ELR (cell line): ENCODE measurements at regions not wholly inside any gene's neighbourhood (a gene's known extent, or its start where the extent isn't known, plus 50 kb on each side); places are given as distances from the start of the nearest gene placed in this dataset.

Source experiments
- DNase-seq: peaks from one replicate; pipeline ENCODE4 v3.0.0-alpha.2; 2015; ENCODE audit warnings: low read depth

DNA sequence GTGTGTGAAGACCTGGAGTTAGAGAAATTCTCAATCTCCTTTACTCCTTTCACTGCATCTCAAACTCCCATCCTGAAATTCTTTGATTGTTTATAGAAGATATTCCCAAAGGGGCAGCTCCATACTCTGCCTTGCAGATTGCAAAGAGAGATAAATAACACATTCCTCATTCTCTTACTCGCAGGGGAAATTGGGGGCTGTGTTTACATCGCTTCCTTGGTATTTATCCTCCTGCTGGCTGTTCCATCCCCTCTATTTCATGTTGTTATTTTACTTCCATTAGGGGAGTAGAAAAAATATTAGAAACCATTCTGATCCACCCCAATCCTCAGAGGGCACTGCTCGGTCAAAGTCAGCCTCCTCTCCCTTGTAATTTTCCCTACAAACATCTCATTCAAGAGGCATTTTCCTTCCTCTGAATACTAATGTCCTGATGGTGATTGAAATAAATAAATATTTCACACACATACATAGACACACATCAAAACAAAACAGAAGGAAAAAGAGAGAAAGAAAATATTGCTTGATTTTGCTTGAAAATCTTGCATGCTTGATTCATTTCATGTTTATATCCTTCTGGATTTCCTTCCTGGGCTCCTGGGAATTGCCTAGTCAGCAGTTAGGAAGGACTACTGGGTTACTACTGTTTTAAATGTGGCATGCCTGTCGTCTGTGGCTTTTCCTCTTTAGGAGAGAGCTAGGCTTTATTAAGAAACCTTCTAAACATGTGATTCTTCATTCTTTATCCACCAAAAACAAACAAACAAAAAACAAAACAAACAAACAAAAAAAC lies 420.1 kb upstream of the PAPPA start:
- DNase-seq: peak; percentile 19

DNA sequence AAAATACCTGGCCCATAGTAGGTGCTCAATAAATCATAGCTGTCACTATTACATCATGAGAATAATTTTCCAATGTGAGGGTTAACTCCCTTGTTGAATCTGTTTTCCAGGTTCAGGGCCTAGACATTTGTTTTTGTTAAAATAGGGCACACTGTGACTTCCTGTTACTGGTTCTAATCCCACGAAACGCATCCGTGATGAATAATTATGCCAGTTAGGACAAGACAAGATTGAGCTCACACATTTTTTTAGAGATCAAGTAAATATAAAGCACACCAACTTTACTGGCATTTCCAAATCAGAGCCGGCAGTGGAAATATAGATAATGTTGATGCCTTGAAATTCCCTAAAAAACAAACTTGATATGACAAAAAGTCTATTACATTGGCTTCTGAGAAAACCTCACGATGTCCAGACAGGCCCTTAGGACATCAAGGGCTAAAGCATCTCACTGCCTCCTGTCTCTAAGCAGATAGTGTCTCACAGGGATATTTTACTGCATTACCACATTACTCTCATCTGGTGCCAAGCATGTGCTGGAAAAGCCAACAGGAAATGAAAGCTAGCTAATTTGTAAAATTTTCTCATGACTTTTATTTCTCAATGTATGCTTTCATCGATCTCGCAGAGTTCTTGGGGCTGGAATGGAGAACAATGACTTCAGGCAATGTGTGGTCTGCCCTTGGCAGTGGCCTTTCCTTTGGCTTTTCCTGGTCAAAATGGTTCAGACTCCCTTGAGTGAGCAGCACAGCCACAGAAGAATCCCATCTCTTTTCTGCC lies 414.3 kb upstream of the PAPPA start:
- DNase-seq: no peak

DNA sequence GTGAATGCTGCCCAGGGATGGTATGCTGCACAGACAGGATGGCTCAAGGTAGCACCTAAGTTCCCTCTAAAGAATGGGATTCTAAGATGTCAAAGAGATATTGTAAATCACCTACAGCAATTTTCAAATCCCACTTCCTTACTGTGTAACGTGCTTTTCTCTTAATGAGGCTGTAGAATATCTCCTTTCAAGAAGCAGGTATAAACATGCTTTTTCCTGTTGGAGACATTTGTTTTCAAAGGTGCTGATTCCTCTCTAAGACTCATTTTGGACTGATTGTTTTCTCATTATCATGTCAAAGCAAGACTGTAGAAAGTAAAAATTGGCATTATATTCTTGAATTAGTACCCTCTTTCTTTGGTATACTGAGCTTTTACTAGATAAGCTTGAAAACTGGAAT lies 412.6 kb upstream of the PAPPA start:
- DNase-seq: no peak

DNA sequence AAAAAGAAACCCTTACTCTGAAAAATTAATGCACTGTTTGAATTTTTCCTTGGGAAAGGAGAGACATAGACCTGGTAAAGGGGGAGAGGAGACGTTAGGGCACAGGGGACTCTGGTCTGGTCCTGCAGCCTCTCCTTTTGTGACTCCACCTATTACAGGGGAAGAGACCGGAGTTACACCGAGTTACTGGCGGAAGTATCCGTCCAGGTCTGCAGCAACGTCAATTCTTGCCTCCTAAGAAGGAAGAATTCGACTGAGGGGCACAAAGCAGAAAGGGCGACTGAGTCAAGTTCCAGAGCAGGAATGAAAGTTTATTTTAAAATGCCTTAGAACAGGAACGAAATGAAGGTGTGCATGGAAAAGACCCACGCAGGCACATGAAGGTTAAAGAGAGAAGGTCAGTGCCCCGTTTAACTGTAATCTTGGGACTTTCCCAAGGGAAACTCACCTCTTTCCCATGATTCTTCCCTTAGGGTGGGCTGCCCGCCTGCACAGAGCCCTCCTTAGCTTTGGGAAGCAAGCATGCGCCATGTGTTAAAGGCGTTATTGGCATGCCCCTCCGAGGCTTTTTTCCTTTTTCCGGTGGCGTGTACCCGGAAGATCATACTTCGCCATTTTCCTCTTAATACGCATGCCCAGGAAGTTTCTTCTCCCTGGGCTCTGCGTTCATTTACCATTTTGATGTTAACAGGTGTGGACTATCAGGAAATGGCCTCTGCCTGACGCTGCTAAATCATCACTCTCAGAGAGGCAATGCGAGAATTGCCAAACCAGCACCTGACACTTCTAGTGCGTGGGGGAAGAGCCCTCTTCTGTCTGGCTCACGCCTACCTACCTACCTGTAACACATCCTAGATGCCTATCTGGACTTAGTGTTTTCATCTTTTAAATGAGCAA lies 409.6 kb upstream of the PAPPA start:
- no peak for DNase-seq

DNA sequence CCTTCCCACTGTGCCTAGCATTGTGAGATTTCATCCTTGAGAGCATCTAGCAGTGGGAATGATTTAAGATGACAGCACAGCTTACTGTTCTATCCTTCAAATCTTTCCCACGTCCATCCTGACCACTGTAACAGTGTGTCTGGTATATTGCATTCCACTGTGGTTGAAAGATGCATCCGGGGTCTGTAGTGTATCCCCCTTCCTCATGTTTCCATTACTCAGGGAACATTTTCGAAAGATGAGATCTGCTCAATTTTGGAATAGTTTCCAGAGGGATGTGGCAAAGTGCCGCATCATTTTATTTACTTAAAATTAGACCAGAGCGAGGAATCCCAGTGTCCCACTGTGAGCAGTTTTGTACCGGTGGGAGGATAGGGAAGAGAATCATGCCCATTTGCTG lies 407.1 kb upstream of the PAPPA start:
- no peak for DNase-seq

DNA sequence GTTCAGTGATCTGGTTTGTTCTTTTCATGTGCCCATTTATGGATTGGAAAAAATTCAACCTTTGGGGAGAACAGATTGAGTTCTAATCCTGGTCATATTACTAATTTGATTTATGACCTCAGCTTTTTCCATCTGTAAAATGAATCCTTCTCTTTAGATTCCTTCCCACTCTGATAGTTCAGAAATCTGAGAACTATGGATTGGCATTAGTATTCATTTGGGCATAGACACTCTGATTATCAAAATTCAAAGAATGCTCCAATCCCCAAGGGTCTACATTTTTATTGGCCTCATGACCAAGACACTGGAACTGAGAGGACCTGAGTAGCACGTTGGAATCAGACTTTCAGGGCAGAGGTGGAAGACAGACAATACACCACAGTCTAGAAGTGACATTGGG lies 405.9 kb upstream of the PAPPA start:
- no peak for DNase-seq

DNA sequence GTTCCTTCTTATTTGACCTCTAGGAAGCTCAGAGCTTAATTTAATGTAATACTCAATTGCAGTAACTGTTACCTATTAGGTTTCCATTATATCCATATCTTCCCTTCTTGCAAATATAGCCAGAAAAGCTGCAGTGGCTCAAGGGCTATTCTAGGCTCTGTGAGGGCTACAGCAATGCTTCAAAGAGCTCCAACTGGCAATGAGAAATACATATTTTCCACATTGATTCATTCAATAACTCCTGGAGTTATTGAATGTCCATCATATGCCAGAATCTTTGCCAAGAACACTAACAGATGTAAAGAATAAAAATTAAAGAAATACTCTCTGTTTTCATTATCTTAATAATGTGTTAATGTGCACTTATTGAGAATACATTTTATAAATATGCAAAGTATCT lies 396.9 kb upstream of the PAPPA start:
- no peak for DNase-seq

DNA sequence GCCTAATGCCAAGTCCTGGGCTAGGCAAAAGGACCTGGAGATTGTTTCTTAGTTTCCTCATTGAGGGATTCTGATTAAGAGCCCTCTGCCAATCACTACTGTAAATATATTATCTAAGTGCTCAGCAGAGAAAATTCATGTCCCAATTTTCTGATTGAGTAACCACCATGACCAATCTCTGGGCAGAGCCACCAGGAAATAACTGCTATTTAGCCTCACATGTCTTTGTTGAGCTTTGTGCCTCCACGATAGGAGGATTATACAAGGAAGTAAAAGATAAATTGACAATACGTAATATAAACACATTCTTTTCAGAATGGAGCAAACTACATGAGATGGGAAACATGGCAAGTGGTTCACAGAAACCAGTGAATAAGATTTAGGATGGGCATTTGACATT lies 396.1 kb upstream of the PAPPA start:
- DNase-seq: no peak

DNA sequence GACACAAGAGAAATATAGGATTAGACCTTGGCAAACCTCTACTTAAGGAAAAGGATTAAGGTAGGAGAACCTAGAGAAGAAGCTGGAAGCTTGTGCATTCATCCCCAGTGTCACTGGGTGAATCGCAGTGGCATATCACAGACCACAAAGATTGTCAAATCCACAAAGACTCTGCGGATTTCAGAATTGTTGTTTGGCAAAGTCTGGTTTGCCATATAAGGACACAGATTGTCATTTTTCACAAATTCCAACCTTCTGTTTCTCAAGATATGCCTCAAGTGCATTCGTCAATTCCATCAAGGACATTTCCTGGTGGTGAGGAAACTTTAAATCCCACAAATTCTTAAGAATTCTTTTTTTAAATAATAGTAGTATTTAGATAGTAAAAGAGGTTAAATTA lies 395.1 kb upstream of the PAPPA start:
- no peak for DNase-seq

DNA sequence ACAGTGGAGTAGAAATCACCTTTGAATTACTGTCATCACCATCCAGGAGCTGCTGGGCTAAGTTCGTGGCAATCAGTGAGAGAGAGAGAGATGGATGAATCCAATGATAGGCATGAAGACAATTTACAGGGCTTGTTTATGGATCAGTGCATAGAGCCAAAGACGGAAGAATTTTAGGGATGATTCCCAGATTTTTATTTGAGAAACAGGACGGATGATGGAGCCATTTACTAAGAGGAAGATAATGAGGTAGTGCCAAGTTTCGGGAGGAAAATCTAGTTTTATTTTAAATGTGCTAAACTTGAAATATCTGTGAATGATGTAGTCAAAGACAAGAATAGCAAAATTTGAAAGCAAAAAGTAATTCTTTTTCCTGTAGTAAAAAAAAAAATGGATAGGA lies 394.2 kb upstream of the PAPPA start:
- no peak for DNase-seq

DNA sequence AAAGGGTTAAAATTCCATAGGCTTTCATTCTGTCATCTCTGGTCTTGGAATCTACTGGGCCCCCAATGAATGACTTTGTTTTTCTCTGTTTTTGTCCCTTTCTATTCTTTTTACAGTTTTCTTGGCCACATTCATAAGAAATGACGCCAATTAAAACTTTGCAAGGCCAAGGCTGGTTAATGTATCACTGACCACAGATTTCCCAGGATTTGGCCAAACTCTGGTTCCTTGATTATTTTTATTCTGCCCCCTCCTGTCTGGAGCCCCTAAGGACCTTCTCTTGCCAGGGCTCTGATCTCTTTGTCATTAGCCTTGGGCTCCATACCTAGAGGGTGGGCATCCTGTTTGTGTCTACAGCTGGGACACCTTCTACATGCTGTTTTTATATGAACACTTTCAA lies 388.9 kb upstream of the PAPPA start:
- no peak for DNase-seq

DNA sequence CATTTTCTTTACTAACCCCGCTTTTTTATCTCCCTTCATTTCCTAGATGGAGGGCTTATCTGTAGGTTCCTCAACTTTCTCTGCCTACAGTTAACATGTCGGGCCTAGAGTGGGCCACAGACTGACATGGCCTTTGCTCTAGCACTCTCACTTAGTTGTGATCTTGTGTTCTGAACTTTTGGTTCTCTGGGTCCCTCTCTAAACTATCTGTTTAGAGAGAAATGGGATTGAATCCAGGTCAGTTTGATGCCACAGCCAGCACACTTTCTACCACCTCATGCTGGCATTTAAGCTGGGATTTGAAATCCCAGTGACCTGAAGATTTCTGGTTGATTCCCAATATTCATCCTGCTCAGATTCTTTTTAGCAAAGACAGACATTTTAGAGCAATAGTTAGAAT lies 388.5 kb upstream of the PAPPA start:
- DNase-seq: no peak

DNA sequence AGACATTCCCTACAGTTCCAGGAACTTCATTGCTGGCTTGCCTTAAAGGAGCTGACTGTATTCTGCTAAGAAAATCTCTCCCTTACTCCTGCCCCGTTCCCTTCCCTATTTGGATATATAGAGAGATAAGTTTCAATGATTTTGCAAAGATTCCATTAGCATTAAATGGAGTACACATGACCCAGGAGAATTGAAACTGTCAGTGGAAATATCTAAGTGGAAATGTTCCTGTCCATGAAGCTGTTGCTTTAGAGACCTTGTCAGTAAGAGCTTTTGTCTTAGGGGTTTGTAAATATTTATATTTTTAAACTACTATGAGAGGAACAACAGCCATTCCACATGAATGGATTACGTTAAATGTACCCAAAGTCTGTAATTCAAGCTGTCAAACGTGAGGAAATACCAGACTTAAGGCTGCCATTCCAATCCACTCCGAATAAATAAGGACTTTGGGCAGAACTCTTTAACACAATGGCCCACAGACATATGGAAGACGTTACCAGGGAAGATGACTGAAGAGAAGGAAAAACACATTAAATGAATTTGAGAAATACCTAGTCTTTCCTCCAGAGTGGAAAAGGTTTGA lies 387.1 kb upstream of the PAPPA start:
- DNase-seq: no peak

DNA sequence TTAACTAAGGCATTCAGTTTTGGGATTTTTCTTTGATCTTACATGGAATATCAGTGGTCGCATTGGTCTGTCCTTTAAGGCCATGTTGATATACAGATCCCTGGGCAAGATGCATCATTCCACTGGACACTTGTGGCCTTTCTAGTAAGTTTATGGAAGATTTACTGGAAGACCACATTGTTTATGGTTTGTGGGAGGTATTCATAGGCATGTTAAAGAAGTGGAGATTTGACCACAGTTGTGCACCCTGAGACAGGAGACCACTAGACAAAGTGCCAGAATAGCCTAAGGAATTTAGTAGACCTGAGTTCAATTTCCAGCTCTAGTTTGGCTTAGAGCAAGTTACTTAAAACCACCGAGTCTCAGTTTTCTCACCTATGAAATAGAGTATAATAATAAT lies 383.1 kb upstream of the PAPPA start:
- DNase-seq: no peak

DNA sequence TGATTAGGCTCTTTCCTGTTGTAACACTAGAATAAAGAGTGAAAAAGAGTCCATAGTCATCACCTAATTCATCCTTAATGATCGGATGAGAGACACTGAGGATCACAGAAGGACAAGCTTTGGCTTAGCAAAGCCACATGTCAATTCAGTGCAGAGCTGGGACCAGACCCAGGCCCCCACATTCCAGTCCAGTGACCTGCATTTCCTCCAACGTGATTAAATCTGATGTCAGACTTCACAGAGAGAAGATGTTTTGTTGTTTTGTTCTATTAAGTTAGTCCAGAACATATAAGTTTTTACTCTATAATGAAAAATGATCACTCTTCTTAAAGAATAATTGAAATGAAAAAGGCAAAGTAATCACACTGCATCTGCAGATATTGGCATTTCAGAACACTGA lies 377.9 kb upstream of the PAPPA start:
- DNase-seq: peak; percentile 7

DNA sequence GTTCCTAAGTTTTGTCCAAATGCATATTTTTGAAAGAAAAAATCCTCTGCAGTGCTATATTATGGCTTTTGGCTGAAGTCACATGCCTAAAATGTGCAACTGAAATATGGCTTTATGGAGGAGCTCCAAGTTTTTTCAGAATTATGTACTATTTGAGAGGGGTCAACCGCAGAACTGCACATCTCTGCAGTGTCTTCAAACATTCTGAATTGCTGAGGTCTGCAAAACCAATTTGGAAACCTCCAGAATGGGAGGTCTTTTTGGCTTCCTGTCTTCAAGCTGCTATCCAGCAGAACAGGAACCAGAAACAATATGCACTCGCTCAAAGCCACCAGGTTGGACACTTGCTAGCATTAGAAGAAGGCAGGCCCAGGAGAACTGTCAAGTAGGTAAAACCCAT lies 376.0 kb upstream of the PAPPA start:
- no peak for DNase-seq

DNA sequence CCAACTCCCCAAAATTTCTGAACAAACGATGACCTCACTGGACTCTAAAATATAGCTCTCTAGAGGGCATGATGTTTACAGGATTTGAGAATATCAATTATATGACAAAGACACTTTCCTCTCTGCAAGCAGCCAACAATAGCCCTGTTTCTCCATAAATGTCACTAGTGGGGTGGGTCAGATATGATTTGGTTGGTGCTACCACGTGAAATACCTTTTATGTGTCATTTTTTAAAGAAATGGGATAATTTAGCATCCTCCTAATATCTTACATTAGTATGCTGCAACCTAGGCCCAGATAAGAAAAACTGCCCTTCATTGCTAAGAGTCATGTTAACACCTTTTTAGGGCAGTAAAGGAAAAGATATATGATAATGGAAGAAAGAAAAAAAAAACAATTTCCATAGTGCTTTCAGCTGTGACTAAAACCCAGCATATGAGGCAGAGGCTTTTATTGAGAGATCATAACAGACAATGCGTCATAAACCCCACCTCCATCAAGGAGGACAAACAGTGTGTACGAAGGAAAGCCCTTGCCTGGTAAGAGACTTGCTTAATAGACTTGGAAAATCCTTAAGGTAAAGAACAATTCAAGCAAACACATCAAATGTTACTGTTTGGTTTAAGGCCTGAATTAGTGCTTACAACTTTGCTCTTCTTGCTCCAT lies 372.4 kb upstream of the PAPPA start:
- DNase-seq: no peak

DNA sequence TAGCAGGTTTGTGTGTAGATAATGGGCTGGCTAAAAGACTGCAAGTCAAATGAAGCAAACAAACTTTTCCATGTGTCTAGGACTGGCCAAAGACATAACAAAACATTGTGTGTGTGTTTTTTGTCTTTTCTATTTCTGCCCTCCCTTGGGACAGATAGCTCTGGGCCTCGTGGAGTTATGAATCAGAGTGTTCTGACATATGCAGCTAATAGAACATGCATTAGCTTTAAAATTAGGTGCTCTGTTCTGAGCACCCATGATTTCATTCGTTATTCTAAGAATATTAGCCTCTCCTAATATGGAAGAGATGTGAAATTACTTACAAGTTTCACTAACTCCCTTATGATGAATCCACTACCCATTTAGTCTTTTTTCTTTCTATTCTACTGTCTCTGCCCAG lies 367.3 kb upstream of the PAPPA start:
- no peak for DNase-seq

DNA sequence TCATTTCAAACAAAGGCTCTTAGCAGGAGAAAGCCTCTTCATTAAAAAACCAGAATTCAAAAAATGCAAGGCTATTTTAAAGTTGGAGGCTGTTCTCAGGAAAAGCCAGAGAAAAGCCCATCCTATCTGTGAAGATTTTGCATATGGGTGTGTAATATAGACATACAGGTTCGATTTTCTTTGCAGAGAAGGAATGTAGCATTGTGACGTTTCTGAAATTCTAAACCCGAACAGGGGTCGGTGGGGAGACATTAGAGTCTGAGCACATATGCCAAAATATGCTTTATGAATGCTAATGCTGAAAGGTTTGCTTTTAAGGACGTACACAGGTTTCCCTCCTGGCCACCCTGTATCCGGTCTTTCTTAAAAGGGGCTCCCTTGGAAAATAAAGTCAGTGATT lies 363.1 kb upstream of the PAPPA start:
- DNase-seq: no peak

DNA sequence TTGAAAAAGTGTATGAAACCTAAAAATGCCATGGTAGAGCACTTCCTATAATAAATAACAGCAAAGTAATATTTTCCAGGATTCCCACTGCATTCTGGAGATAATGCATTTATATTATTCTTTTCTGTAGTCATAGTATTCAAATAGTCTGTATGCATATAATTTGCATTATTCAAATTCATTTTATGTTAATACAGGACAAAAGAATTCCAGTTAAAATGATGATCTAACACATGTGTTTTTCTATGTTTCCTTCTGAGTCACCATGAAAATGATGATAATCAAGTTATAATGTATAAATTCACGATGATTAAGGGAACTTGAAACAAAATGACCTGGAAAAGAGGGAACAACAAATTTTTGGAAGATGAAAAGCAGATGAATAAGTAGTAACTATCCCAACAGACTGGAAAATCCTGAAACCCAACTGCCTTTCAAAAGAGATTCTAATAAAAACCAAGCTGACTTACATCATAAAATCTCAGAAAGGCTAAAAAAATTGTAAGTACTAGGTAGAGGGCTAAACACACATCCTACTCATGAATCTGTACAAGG lies 358.6 kb upstream of the PAPPA start:
- no peak for DNase-seq

DNA sequence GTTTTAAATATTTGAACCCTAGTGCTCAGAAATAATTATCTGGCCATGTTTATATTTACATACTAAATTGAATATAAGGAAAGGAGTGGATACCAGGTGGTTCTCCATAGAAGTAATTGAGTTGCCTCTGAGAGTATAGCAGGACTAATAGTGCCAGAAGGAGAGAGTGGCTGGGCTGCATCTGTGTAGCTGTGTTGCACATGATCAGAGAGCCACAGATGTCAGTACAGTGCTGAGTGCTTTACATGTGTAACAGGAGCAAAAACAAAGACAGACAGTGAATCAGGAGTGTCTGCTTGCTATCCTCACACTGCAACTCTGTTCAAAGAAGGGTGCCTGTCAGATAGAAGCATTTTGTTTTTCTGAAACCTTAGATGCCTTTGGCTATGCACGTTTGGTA lies 353.9 kb upstream of the PAPPA start:
- DNase-seq: no peak
